KMS-11 (cell line): ENCODE measurements at regions not wholly inside any gene's neighbourhood (a gene's known extent, or its start where the extent isn't known, plus 50 kb on each side); places are given as distances from the start of the nearest gene placed in this dataset.

Experiments used
- H2AFZ ChIP-seq: fragments of 200-600 bp; sonication (generic); 2 replicates; pipeline ENCODE4 v1.6.1; 2016; ENCODE audit warnings: antibody characterized with exemption, mixed run types, low read depth
- H3K27ac ChIP-seq: fragments of 200-600 bp; sonication (generic); 2 replicates; pipeline ENCODE4 v1.6.1; 2016; ENCODE audit warnings: mild to moderate bottlenecking, mixed run types
- H3K27me3 ChIP-seq: fragments of 200-600 bp; sonication (generic); 2 replicates; pipeline ENCODE4 v1.6.1; 2017; ENCODE audit warnings: mild to moderate bottlenecking, low read depth, mixed run types, moderate library complexity; ENCODE audit not compliant: insufficient read depth
- H3K36me3 ChIP-seq: fragments of 200-600 bp; sonication (generic); 2 replicates; pipeline ENCODE4 v1.6.1; 2017; ENCODE audit warnings: mild to moderate bottlenecking, mixed run types; ENCODE audit not compliant: insufficient read depth
- H3K4me1 ChIP-seq: fragments of 200-600 bp; sonication (generic); 2 replicates; pipeline ENCODE4 v1.6.1; 2016; ENCODE audit warnings: mild to moderate bottlenecking, low read depth, mixed run types; ENCODE audit not compliant: poor library complexity, severe bottlenecking
- H3K4me2 ChIP-seq: fragments of 200-600 bp; sonication (generic); 2 replicates; pipeline ENCODE4 v1.7.0; 2016; ENCODE audit warnings: mild to moderate bottlenecking, mixed run types
- H3K4me3 ChIP-seq: fragments of 200-600 bp; sonication (generic); IDR thresholded peaks from 2 replicates; pipeline ENCODE4 v1.6.1; 2017; ENCODE audit warnings: low read depth, low read length, mixed read lengths; ENCODE audit not compliant: insufficient read depth
- H3K79me2 ChIP-seq: fragments of 200-600 bp; sonication (generic); 2 replicates; pipeline ENCODE4 v1.6.1; 2016; ENCODE audit warnings: low read depth, mixed run types; ENCODE audit not compliant: insufficient read depth
- H3K9ac ChIP-seq: fragments of 200-600 bp; sonication (generic); 2 replicates; pipeline ENCODE4 v1.6.1; 2016; ENCODE audit warnings: mild to moderate bottlenecking, mixed run types
- H4K20me1 ChIP-seq: fragments of 200-600 bp; sonication (generic); 2 replicates; pipeline ENCODE4 v1.6.1; 2016; ENCODE audit warnings: mild to moderate bottlenecking, mixed run types; ENCODE audit not compliant: insufficient read depth
- CTCF ChIP-seq: fragments of 200-600 bp; sonication (generic); conservative IDR thresholded peaks from 2 replicates; pipeline ENCODE4 v1.6.1; 2017; ENCODE audit warnings: low read depth, mild to moderate bottlenecking, antibody characterized with exemption, low read length, moderate library complexity, mixed read lengths

- H3K4me3 ChIP-seq, result no peak overlapping the region
- H3K4me1 ChIP-seq, result no peaks in the 10 kb centered on the region
- H3K4me2 ChIP-seq, result no peak overlapping the region
Measured at GRCh38 chr1:209435654-209436566, 147.6 kb upstream of the CAMK1G start.

GRCh38 chr1:209439828-209440227 is 143.7 kb upstream of the CAMK1G start:
- H3K36me3 ChIP-seq, result no peaks in the 10 kb centered on the region
- no peak overlapping the region for H2AFZ ChIP-seq
- no peak overlapping the region for H3K9ac ChIP-seq
- no peak for TF ChIP-seq CTCF
- no peaks in the 10 kb centered on the region for H4K20me1 ChIP-seq
- no peaks in the 10 kb centered on the region for H3K4me1 ChIP-seq
- H3K4me2 ChIP-seq, result no peak overlapping the region
- no peaks in the 10 kb centered on the region for H3K79me2 ChIP-seq
- H3K27ac ChIP-seq, result no peak overlapping the region
- no peak overlapping the region for H3K4me3 ChIP-seq
- H3K27me3 ChIP-seq, result no peaks in the 10 kb centered on the region

More at GRCh38 chr1:209435654-209436566, 147.6 kb upstream of the CAMK1G start:
- H3K27me3 ChIP-seq, result no peaks in the 10 kb centered on the region
- H3K27ac ChIP-seq, result no peak overlapping the region
- H4K20me1 ChIP-seq, result no peaks in the 10 kb centered on the region
- TF ChIP-seq CTCF, result peak; percentile 95
- H3K79me2 ChIP-seq, result no peaks in the 10 kb centered on the region
- no peak overlapping the region for H2AFZ ChIP-seq
- no peak overlapping the region for H3K9ac ChIP-seq
- H3K36me3 ChIP-seq, result no peaks in the 10 kb centered on the region

- Histone ChIP-seq H3K36me3 (no peaks in the 10 kb centered on the region), H3K79me2 (no peaks in the 10 kb centered on the region), H3K4me2 (no peak overlapping the region), H3K4me3 (no peak overlapping the region), H2AFZ (no peak overlapping the region), H3K27me3 (no peaks in the 10 kb centered on the region), H4K20me1 (no peaks in the 10 kb centered on the region), H3K27ac (no peak overlapping the region), H3K9ac (no peak overlapping the region), H3K4me1 (no peaks in the 10 kb centered on the region)
- TF ChIP-seq CTCF, result no peak
Measured at GRCh38 chr1:209443361-209443931, 140.1 kb upstream of the CAMK1G start.

- Histone ChIP-seq H3K27me3 (no peaks in the 10 kb centered on the region), H3K4me2 (no peak overlapping the region), H3K36me3 (no peaks in the 10 kb centered on the region), H3K79me2 (no peaks in the 10 kb centered on the region), H3K9ac (no peak overlapping the region), H3K27ac (no peak overlapping the region), H2AFZ (no peak overlapping the region), H4K20me1 (no peaks in the 10 kb centered on the region), H3K4me3 (no peak overlapping the region), H3K4me1 (no peaks in the 10 kb centered on the region)
- TF ChIP-seq CTCF, result no peak
Measured at GRCh38 chr1:209443975-209444651, 139.4 kb upstream of the CAMK1G start.
